ENCODE measurements at regions not wholly inside any gene's neighbourhood (a gene's known extent, or its start where the extent isn't known, plus 50 kb on each side); places are given as distances from the start of the nearest gene placed in this dataset.
"Not testable (repeated sequence)": the region's sequence is repeated elsewhere in the genome, so short reads cannot be mapped to it uniquely, and the experiment has no call there.

- H3K4me1 ChIP-seq (ENCODE audit: control insufficient read depth, insufficient read depth, low read length): no peaks in the 10 kb centered on the region
- no peaks in the 10 kb centered on the region for H3K9me3 ChIP-seq (ENCODE audit: control insufficient read depth in 2 of 2, low read length in 2 of 2)
- no peak overlapping the region for H3K4me3 ChIP-seq (ENCODE audit: low read length in 2 of 2)
- H3K9ac ChIP-seq (ENCODE audit: low read length in 2 of 2): no peak overlapping the region
- H3K27ac ChIP-seq (ENCODE audit: low read length): no peak overlapping the region
- H3K27me3 ChIP-seq (ENCODE audit: control insufficient read depth in 1 of 2, insufficient read depth in 2 of 2, low read length in 2 of 2): no peaks in the 10 kb centered on the region
- H3K36me3 ChIP-seq (ENCODE audit: control insufficient read depth in 2 of 2, insufficient read depth in 2 of 2, low read length in 2 of 2): no peaks in the 10 kb centered on the region
Measured at GRCh38 chr6:168240160-168240559, 79.4 kb downstream of the DACT2 start.

DNA sequence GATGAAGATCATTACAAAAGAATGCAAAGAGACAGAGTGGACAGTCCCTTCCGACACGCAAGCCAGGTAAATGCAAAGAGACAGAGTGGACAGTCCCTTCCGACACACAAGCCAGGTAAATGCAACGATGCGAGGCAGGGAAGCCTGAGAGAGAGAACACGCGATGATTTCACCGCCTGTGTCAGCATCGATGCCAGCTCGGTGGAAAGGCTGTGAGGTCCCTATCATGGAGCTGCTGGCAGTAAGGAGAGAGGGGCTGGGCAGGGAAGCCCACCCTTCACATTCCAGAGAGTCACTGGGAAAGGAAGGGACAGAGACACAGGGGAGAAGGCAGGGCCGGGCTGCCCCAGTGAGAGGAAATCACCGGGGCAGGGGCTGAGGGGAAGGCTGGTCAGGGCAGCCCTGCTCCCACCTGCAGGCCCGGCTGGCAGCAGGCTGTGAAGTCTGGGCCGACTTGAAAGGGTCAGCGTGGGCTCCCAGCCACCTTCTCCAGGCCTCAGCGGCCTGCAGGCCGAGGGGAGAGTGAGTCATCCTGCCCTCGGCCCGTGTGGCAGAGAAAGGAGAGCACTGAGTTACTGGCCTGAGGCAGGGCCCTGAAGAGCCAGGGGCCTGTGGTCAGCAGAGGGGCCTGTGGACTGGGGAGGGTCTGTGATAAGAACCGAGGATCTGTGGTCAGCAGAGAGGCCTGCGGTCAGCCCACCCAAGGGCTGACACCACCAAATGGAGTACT lies 80.4 kb downstream of the DACT2 start:
- H3K4me3 ChIP-seq (ENCODE audit: low read length in 2 of 2): no peak overlapping the region
- H3K36me3 ChIP-seq (ENCODE audit: control insufficient read depth in 2 of 2, insufficient read depth in 2 of 2, low read length in 2 of 2): no peaks in the 10 kb centered on the region
- H3K27ac ChIP-seq (ENCODE audit: low read length): no peak overlapping the region
- no peak overlapping the region for H3K9ac ChIP-seq (ENCODE audit: low read length in 2 of 2)
- H3K4me1 ChIP-seq (ENCODE audit: control insufficient read depth, insufficient read depth, low read length): no peaks in the 10 kb centered on the region
- H3K27me3 ChIP-seq (ENCODE audit: control insufficient read depth in 1 of 2, insufficient read depth in 2 of 2, low read length in 2 of 2): no peaks in the 10 kb centered on the region
- H3K9me3 ChIP-seq (ENCODE audit: control insufficient read depth in 2 of 2, low read length in 2 of 2): no peaks in the 10 kb centered on the region

DNA sequence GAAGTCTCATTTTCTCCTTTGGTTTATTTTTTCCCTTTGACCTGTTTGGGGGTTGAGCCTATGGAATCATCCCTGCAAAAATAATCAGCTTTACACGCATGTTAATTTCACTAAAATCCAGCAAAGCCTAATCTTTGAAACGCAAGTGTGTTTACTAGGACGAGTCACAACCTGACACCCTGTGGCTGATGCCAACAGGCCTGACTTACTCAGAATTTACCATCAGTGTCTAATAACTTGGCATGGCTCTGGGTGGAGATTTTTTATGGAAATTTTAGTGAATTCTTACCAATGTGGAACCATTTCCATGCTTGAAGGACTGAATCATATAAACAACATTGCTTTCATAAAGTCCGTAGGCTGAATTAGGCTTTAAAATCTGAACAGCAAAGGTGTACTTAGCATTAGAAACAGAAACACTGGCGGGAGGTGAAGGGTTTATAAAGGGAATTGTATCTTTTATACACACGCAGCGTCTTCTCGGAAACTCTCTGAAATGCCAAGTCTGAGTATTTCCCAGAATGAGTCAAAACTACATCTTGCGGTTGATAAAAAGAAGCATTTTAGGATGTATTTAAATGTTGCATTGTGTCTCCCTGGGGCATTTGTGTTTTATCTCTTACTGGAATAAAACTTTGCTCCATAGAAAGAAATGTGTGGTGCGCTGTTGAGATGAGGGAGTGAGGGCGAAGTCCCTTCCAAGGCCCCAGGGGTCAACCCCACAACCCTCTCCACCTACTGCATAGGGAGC lies 81.2 kb downstream of the DACT2 start:
- no peak overlapping the region for H3K27ac ChIP-seq (ENCODE audit: low read length)
- no peaks in the 10 kb centered on the region for H3K4me1 ChIP-seq (ENCODE audit: control insufficient read depth, insufficient read depth, low read length)
- H3K9me3 ChIP-seq (ENCODE audit: control insufficient read depth in 2 of 2, low read length in 2 of 2): no peaks in the 10 kb centered on the region
- H3K36me3 ChIP-seq (ENCODE audit: control insufficient read depth in 2 of 2, insufficient read depth in 2 of 2, low read length in 2 of 2): no peaks in the 10 kb centered on the region
- H3K27me3 ChIP-seq (ENCODE audit: control insufficient read depth in 1 of 2, insufficient read depth in 2 of 2, low read length in 2 of 2): no peaks in the 10 kb centered on the region
- no peak overlapping the region for H3K9ac ChIP-seq (ENCODE audit: low read length in 2 of 2)
- H3K4me3 ChIP-seq (ENCODE audit: low read length in 2 of 2): no peak overlapping the region

GRCh38 chr6:168233875-168234213 lies 85.7 kb downstream of the DACT2 start:
- not testable (repeated sequence) for H3K9me3 ChIP-seq (ENCODE audit: control insufficient read depth in 2 of 2, low read length in 2 of 2); H3K4me3 ChIP-seq (ENCODE audit: low read length in 2 of 2); H3K4me1 ChIP-seq (ENCODE audit: control insufficient read depth, insufficient read depth, low read length); H3K9ac ChIP-seq (ENCODE audit: low read length in 2 of 2); H3K27ac ChIP-seq (ENCODE audit: low read length); H3K36me3 ChIP-seq (ENCODE audit: control insufficient read depth in 2 of 2, insufficient read depth in 2 of 2, low read length in 2 of 2); H3K27me3 ChIP-seq (ENCODE audit: control insufficient read depth in 1 of 2, insufficient read depth in 2 of 2, low read length in 2 of 2)

DNA sequence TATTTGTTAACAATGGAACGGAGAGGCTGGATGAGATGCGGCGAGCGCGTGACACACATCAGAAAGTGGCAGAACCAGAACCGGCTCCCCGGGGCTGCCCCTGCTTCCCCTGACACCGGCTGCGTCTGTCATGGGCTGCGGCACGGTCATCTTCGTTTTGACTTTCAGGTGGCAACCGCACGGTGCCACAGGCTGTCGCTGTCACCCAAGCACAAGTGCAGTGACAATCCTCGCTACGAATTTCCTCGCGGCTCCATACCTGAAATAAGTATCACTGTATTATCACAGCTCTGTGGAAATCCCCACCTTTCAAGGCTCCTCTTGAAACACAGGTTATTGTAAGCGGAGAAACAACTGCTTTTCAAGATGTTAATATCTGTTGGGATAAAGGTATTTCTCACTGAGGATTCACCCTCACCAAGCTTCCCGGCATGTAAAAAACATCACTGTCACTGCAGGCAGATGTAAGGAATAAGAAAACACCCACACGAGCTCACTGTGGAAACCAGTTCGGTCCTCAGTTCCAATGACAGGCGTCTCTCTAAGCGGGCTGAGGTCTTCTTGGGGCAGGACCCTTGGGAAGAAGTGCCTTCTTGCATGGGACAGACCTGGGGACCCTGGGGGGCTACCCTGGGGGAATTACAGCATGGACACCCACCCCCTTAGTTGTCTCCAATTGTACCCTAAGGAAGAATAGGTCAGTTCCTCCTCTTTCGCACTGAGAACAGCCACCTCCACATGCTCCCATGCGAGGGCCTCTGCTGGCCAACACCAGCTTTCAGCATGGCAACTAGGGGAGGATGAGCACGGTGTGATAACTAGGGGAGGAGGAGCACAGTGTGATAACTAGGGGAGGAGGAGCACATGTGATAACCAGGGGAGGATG lies 86.3 kb downstream of the DACT2 start:
- no peaks in the 10 kb centered on the region for H3K36me3 ChIP-seq (ENCODE audit: control insufficient read depth in 2 of 2, insufficient read depth in 2 of 2, low read length in 2 of 2)
- no peaks in the 10 kb centered on the region for H3K9me3 ChIP-seq (ENCODE audit: control insufficient read depth in 2 of 2, low read length in 2 of 2)
- no peak overlapping the region for H3K4me3 ChIP-seq (ENCODE audit: low read length in 2 of 2)
- no peak overlapping the region for H3K9ac ChIP-seq (ENCODE audit: low read length in 2 of 2)
- no peak overlapping the region for H3K27ac ChIP-seq (ENCODE audit: low read length)
- H3K4me1 ChIP-seq (ENCODE audit: control insufficient read depth, insufficient read depth, low read length): no peaks in the 10 kb centered on the region
- no peaks in the 10 kb centered on the region for H3K27me3 ChIP-seq (ENCODE audit: control insufficient read depth in 1 of 2, insufficient read depth in 2 of 2, low read length in 2 of 2)

DNA sequence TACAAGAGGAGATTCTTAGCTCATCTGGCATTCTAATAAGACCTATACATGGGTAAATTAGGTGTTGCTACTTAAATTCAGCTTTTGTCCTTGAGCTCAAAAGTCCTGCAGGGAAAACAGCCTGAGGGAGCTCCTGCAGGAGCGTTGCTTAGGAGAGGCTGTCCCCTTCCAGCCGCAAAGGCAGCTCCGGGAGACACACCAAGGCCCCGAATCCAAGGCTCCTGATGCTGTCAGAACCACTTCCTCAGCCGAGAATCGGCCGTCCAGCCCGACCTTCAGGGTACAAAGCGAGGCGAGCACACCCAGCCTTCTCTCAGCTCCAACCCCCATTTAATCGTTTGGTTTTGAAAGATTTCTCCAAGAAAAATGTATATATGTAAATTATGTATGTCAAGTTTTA lies 87.0 kb downstream of the DACT2 start:
- no peaks in the 10 kb centered on the region for H3K27me3 ChIP-seq (ENCODE audit: control insufficient read depth in 1 of 2, insufficient read depth in 2 of 2, low read length in 2 of 2)
- H3K36me3 ChIP-seq (ENCODE audit: control insufficient read depth in 2 of 2, insufficient read depth in 2 of 2, low read length in 2 of 2): no peaks in the 10 kb centered on the region
- no peak overlapping the region for H3K9ac ChIP-seq (ENCODE audit: low read length in 2 of 2)
- H3K9me3 ChIP-seq (ENCODE audit: control insufficient read depth in 2 of 2, low read length in 2 of 2): no peaks in the 10 kb centered on the region
- H3K4me3 ChIP-seq (ENCODE audit: low read length in 2 of 2): no peak overlapping the region
- no peaks in the 10 kb centered on the region for H3K4me1 ChIP-seq (ENCODE audit: control insufficient read depth, insufficient read depth, low read length)
- H3K27ac ChIP-seq (ENCODE audit: low read length): no peak overlapping the region

DNA sequence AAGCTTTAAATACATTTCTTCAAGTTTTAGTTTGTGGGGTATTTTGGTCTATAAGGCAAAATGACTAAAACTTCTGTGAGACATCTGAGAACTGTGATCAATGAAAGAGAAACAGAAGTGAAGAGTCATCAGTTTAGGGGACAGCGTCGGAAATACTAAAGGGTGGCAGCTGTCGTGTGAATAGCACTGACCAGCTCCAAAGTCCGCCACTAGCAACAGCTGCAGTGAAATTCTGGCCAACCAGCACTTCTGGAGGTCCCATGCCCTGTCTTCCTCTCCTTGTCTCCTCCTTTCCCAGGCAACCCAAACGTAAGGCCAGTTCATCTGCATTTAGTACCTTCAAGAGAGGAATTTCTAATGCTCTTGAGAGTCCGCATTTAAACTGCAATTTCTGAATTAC lies 87.5 kb downstream of the DACT2 start:
- no peaks in the 10 kb centered on the region for H3K4me1 ChIP-seq (ENCODE audit: control insufficient read depth, insufficient read depth, low read length)
- no peaks in the 10 kb centered on the region for H3K36me3 ChIP-seq (ENCODE audit: control insufficient read depth in 2 of 2, insufficient read depth in 2 of 2, low read length in 2 of 2)
- H3K27ac ChIP-seq (ENCODE audit: low read length): no peak overlapping the region
- no peak overlapping the region for H3K4me3 ChIP-seq (ENCODE audit: low read length in 2 of 2)
- no peaks in the 10 kb centered on the region for H3K27me3 ChIP-seq (ENCODE audit: control insufficient read depth in 1 of 2, insufficient read depth in 2 of 2, low read length in 2 of 2)
- no peak overlapping the region for H3K9ac ChIP-seq (ENCODE audit: low read length in 2 of 2)
- H3K9me3 ChIP-seq (ENCODE audit: control insufficient read depth in 2 of 2, low read length in 2 of 2): no peaks in the 10 kb centered on the region

- H3K9me3 ChIP-seq (ENCODE audit: control insufficient read depth in 2 of 2, low read length in 2 of 2): no peaks in the 10 kb centered on the region
- no peak overlapping the region for H3K4me3 ChIP-seq (ENCODE audit: low read length in 2 of 2)
- H3K27ac ChIP-seq (ENCODE audit: low read length): no peak overlapping the region
- no peaks in the 10 kb centered on the region for H3K36me3 ChIP-seq (ENCODE audit: control insufficient read depth in 2 of 2, insufficient read depth in 2 of 2, low read length in 2 of 2)
- no peaks in the 10 kb centered on the region for H3K27me3 ChIP-seq (ENCODE audit: control insufficient read depth in 1 of 2, insufficient read depth in 2 of 2, low read length in 2 of 2)
- no peak overlapping the region for H3K9ac ChIP-seq (ENCODE audit: low read length in 2 of 2)
- H3K4me1 ChIP-seq (ENCODE audit: control insufficient read depth, insufficient read depth, low read length): peaks cover 3% of the 10 kb centered on the region
Measured at GRCh38 chr6:168231393-168231957, 88.1 kb downstream of the DACT2 start.

GRCh38 chr6:168229368-168229752 lies 90.2 kb downstream of the DACT2 start:
- H3K27ac ChIP-seq (ENCODE audit: low read length): no peak overlapping the region
- H3K27me3 ChIP-seq (ENCODE audit: control insufficient read depth in 1 of 2, insufficient read depth in 2 of 2, low read length in 2 of 2): no peaks in the 10 kb centered on the region
- no peaks in the 10 kb centered on the region for H3K36me3 ChIP-seq (ENCODE audit: control insufficient read depth in 2 of 2, insufficient read depth in 2 of 2, low read length in 2 of 2)
- no peak overlapping the region for H3K4me3 ChIP-seq (ENCODE audit: low read length in 2 of 2)
- peaks cover 19% of the 10 kb centered on the region for H3K4me1 ChIP-seq (ENCODE audit: control insufficient read depth, insufficient read depth, low read length)
- no peak overlapping the region for H3K9ac ChIP-seq (ENCODE audit: low read length in 2 of 2)
- H3K9me3 ChIP-seq (ENCODE audit: control insufficient read depth in 2 of 2, low read length in 2 of 2): no peaks in the 10 kb centered on the region

GRCh38 chr6:168228676-168229367 lies 90.8 kb downstream of the DACT2 start:
- Histone ChIP-seq H3K27ac (ENCODE audit: low read length) (no peak overlapping the region), H3K4me3 (ENCODE audit: low read length in 2 of 2) (no peak overlapping the region), H3K9me3 (ENCODE audit: control insufficient read depth in 2 of 2, low read length in 2 of 2) (no peaks in the 10 kb centered on the region), H3K36me3 (ENCODE audit: control insufficient read depth in 2 of 2, insufficient read depth in 2 of 2, low read length in 2 of 2) (no peaks in the 10 kb centered on the region), H3K4me1 (ENCODE audit: control insufficient read depth, insufficient read depth, low read length) (peaks cover 19% of the 10 kb centered on the region), H3K9ac (ENCODE audit: low read length in 2 of 2) (no peak overlapping the region), H3K27me3 (ENCODE audit: control insufficient read depth in 1 of 2, insufficient read depth in 2 of 2, low read length in 2 of 2) (no peaks in the 10 kb centered on the region)

Data from stomach smooth muscle (tissue), 2 donors.